H1 (cell line): ENCODE measurements at regions not wholly inside any gene's neighbourhood (a gene's known extent, or its start where the extent isn't known, plus 50 kb on each side); places are given as distances from the start of the nearest gene placed in this dataset.

ENCODE experiments used
- CBX5 ChIP-seq: fragments of 300-800, 300-1000 bp; sonication (generic); IDR thresholded peaks from 2 replicates; pipeline ENCODE4 v1.7.1; 2016; ENCODE audit warnings: antibody characterized with exemption, low read length, low read depth
- EP300 ChIP-seq, 2 experiments: IDR thresholded peaks; 1 replicate in 1 of 2; 2 replicates in 1 of 2; pipeline ENCODE4 v1.6.1; 2011 to 2012; ENCODE audit warnings: low read depth in 2 of 2, low read length in 2 of 2, mild to moderate bottlenecking in 2 of 2, borderline replicate concordance in 1 of 2, inconsistent platforms in 1 of 2, moderate library complexity in 1 of 2
- EZH2 ChIP-seq: fragments of 200-600 bp; sonication (generic); IDR thresholded peaks from 2 replicates; pipeline ENCODE4 v1.7.1; 2012; ENCODE audit warnings: low read depth, mild to moderate bottlenecking, moderate library complexity, low read length, inconsistent platforms; ENCODE audit not compliant: severe bottlenecking
- NANOG ChIP-seq: IDR thresholded peaks from 2 replicates; pipeline ENCODE4 v1.6.1; 2011; ENCODE audit warnings: low read length, low read depth, mild to moderate bottlenecking, inconsistent platforms; ENCODE audit not compliant: insufficient read depth, poor library complexity, severe bottlenecking
- NRF1 ChIP-seq: IDR thresholded peaks from 2 replicates; pipeline ENCODE4 v1.6.1; 2011; ENCODE audit warnings: mild to moderate bottlenecking, low read depth, low read length, improper control_type of control experiment
- POLR2A ChIP-seq, 2 experiments: IDR thresholded peaks; 1 replicate in 1 of 2; 2 replicates in 1 of 2; pipeline ENCODE4 v1.6.1; 2011; ENCODE audit warnings: low read depth in 2 of 2, low read length in 2 of 2, mild to moderate bottlenecking in 2 of 2; ENCODE audit errors: control extremely low read depth in 1 of 2
- POLR2AphosphoS5 ChIP-seq: IDR thresholded peaks from 2 replicates; pipeline ENCODE4 v1.6.1; 2011; ENCODE audit warnings: low read depth, low read length
- RAD21 ChIP-seq, 2 experiments: IDR thresholded peaks in 1 of 2; conservative IDR thresholded peaks in 1 of 2; 2 replicates each; pipeline ENCODE4 v1.6.1; 2011; ENCODE audit warnings: low read depth in 2 of 2, low read length in 2 of 2, improper control_type of control experiment in 1 of 2, inconsistent platforms in 1 of 2, mild to moderate bottlenecking in 1 of 2, moderate library complexity in 1 of 2
- SP1 ChIP-seq: IDR thresholded peaks from 2 replicates; pipeline ENCODE4 v1.6.1; 2011; ENCODE audit warnings: low read depth, low read length
- SRF ChIP-seq: IDR thresholded peaks from 2 replicates; pipeline ENCODE4 v1.6.1; 2011; ENCODE audit warnings: mild to moderate bottlenecking, low read depth, low read length, moderate library complexity
- TF ChIP-seq, protein P1 (sequence below), 3 experiments: IDR thresholded peaks; 1 replicate in 2 of 3; 2 replicates in 1 of 3; pipeline versions ENCODE4 v1.5.1 to v1.6.1; 2011; ENCODE audit warnings: low read length in 3 of 3, mild to moderate bottlenecking in 3 of 3, inconsistent platforms in 2 of 3, low read depth in 1 of 3, moderate library complexity in 1 of 3; ENCODE audit not compliant: insufficient read depth in 1 of 3; ENCODE audit errors: control extremely low read depth in 1 of 3

- TF ChIP-seq EP300 (IDR thresholded peaks at IDR 0.05; ENCODE audit: borderline replicate concordance in 1 of 2, low read depth in 2 of 2, low read length in 2 of 2) = no peak
- no peak for TF ChIP-seq POLR2AphosphoS5
- TF ChIP-seq EZH2 = no peak
- TF ChIP-seq, protein P1, sequence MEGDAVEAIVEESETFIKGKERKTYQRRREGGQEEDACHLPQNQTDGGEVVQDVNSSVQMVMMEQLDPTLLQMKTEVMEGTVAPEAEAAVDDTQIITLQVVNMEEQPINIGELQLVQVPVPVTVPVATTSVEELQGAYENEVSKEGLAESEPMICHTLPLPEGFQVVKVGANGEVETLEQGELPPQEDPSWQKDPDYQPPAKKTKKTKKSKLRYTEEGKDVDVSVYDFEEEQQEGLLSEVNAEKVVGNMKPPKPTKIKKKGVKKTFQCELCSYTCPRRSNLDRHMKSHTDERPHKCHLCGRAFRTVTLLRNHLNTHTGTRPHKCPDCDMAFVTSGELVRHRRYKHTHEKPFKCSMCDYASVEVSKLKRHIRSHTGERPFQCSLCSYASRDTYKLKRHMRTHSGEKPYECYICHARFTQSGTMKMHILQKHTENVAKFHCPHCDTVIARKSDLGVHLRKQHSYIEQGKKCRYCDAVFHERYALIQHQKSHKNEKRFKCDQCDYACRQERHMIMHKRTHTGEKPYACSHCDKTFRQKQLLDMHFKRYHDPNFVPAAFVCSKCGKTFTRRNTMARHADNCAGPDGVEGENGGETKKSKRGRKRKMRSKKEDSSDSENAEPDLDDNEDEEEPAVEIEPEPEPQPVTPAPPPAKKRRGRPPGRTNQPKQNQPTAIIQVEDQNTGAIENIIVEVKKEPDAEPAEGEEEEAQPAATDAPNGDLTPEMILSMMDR (IDR thresholded peaks at IDR 0.05; ENCODE audit: control extremely low read depth in 1 of 3, insufficient read depth in 1 of 3, low read depth in 1 of 3, low read length in 3 of 3) = no peak
- TF ChIP-seq NANOG = no peak
- TF ChIP-seq SRF = no peak
- TF ChIP-seq CBX5 = no peak
- no peak for TF ChIP-seq NRF1
- no peak for TF ChIP-seq POLR2A (IDR thresholded peaks at IDR 0.05; ENCODE audit: control extremely low read depth in 1 of 2, low read depth in 2 of 2, low read length in 2 of 2)
- no peak for TF ChIP-seq SP1
- TF ChIP-seq RAD21 (IDR thresholded peaks at IDR 0.05 in 1 of 2, conservative IDR thresholded peaks at IDR 0.05 in 1 of 2; ENCODE audit: low read depth in 2 of 2, low read length in 2 of 2) = no peak
These were observed 414.5 kb upstream of the GYPC start for GRCh38 chr2:126241411-126241810.
